B cell (primary cell): ENCODE measurements at regions not wholly inside any gene's neighbourhood (a gene's known extent, or its start where the extent isn't known, plus 50 kb on each side); places are given as distances from the start of the nearest gene placed in this dataset.
"Not testable (repeated sequence)": the region's sequence is repeated elsewhere in the genome, so short reads cannot be mapped to it uniquely, and the experiment has no call there.

Source experiments
- ATAC-seq: fragments of 200-7000 bp; cut with Tn5 transposase; one replicate; pipeline ENCODE4 v1.10.0; 2021; ENCODE audit warnings: low read depth, mild to moderate bottlenecking, moderate number of reproducible peaks, moderate library complexity
- CTCF ChIA-PET: fragments of 350-600 bp; sonication (Branson Sonifier 250); formaldehyde crosslinking; loops from one replicate; lab custom pipeline; 2021; ENCODE audit warnings: antibody characterized with exemption, inconsistent platforms; lab: Charles Lee
- POLR2A ChIA-PET: fragments of 350-600 bp; sonication (Branson Sonifier 250); formaldehyde crosslinking; loops from one replicate; lab custom pipeline; 2021; ENCODE audit warnings: antibody characterized with exemption; lab: Charles Lee
- DNase-seq: peaks from one replicate; pipeline ENCODE4 v3.0.0; 2013
- H2AFZ ChIP-seq: 2 replicates; pipeline ENCODE4 v1.6.1; 2012; ENCODE audit warnings: mild to moderate bottlenecking, low read depth, low read length; ENCODE audit not compliant: insufficient read depth, poor library complexity, severe bottlenecking
- H3K27ac ChIP-seq, 2 donors: 1 replicate in 1 of 2; 2 replicates in 1 of 2; pipeline ENCODE4 v1.5.1; 2012 to 2013; ENCODE audit warnings: low read length in 2 of 2, mild to moderate bottlenecking in 2 of 2, moderate library complexity in 1 of 2
- H3K27me3 ChIP-seq, 4 experiments: fragments of 200-600 bp in 1 of 4; sonication (generic) in 1 of 4; replicated peaks in 1 of 4; 1 replicate in 2 of 4; 2 replicates in 2 of 4; pipeline versions ENCODE4 v1.6.1 to v1.7.0; 2013 to 2016; ENCODE audit warnings: low read length in 3 of 4, mild to moderate bottlenecking in 2 of 4, mixed read lengths in 1 of 4, moderate library complexity in 1 of 4; ENCODE audit not compliant: insufficient read depth in 4 of 4, control insufficient read depth in 3 of 4; ENCODE audit errors: control extremely low read depth in 1 of 4
- H3K36me3 ChIP-seq, 2 experiments: replicated peaks in 1 of 2; 1 replicate in 1 of 2; 2 replicates in 1 of 2; pipeline versions ENCODE4 v1.6.1 to v1.7.1; 2013; ENCODE audit warnings: low read length in 1 of 2; ENCODE audit not compliant: insufficient read depth in 2 of 2, control insufficient read depth in 1 of 2; ENCODE audit errors: control extremely low read depth in 1 of 2, extremely low read depth in 1 of 2
- H3K4me1 ChIP-seq, 2 donors: fragments of 200-600 bp in 1 of 2; sonication (generic) in 1 of 2; 1 replicate in 1 of 2; 2 replicates in 1 of 2; pipeline versions ENCODE4 v1.5.1 to v1.6.1; 2013 to 2017; ENCODE audit warnings: low read length in 2 of 2; ENCODE audit not compliant: control insufficient read depth in 2 of 2, insufficient read depth in 2 of 2
- H3K4me2 ChIP-seq: replicated peaks from 2 replicates; pipeline ENCODE3; 2012; ENCODE audit warnings: mild to moderate bottlenecking, low read depth, low read length; ENCODE audit not compliant: poor library complexity, severe bottlenecking
- H3K4me3 ChIP-seq, 5 experiments: fragments of 200-600 bp in 1 of 5; sonication (generic) in 1 of 5; 1 replicate in 3 of 5; 2 replicates in 2 of 5; pipeline versions ENCODE4 v1.5.1 to v1.7.0; 2011 to 2016; ENCODE audit warnings: low read length in 4 of 5, mild to moderate bottlenecking in 4 of 5, low read depth in 2 of 5, control low read depth in 1 of 5, moderate library complexity in 1 of 5; ENCODE audit not compliant: insufficient read depth in 1 of 5; ENCODE audit errors: control extremely low read depth in 1 of 5, extremely low read depth in 1 of 5
- H3K79me2 ChIP-seq: fragments of 200-600 bp; sonication (generic); one replicate; pipeline ENCODE4 v1.6.0; 2016; ENCODE audit warnings: low read length; ENCODE audit not compliant: control insufficient read depth, insufficient read depth
- H3K9ac ChIP-seq: fragments of 200-600 bp; sonication (generic); 2 replicates; pipeline ENCODE4 v1.6.1; 2017; ENCODE audit warnings: mild to moderate bottlenecking, low read length, moderate library complexity
- H3K9me3 ChIP-seq, 3 donors: one replicate each; pipeline versions ENCODE4 v1.6.1 to v1.7.1; 2013; ENCODE audit warnings: low read length in 2 of 3; ENCODE audit not compliant: control insufficient read depth in 2 of 3, insufficient read depth in 1 of 3; ENCODE audit errors: control extremely low read depth in 1 of 3
- H4K20me1 ChIP-seq: 2 replicates; pipeline ENCODE4 v1.6.0; 2012; ENCODE audit warnings: mild to moderate bottlenecking, low read length; ENCODE audit not compliant: insufficient read depth, control insufficient read depth, poor library complexity, severe bottlenecking
- H3K27ac Mint-ChIP-seq: one replicate; pipeline ENCODE4 v1.8.0; 2021; ENCODE audit warnings: mixed read lengths
- H3K27me3 Mint-ChIP-seq: one replicate; pipeline ENCODE4 v1.8.0; 2021; ENCODE audit warnings: mixed read lengths
- H3K4me1 Mint-ChIP-seq: one replicate; pipeline ENCODE4 v1.8.0; 2021; ENCODE audit warnings: mixed read lengths
- H3K4me3 Mint-ChIP-seq: one replicate; pipeline ENCODE4 v1.8.0; 2021; ENCODE audit warnings: mixed read lengths
- H3K9me3 Mint-ChIP-seq: one replicate; pipeline ENCODE4 v1.8.0; 2022; ENCODE audit warnings: mixed read lengths; ENCODE audit not compliant: insufficient read depth
- EZH2 ChIP-seq: IDR thresholded peaks from 2 replicates; pipeline ENCODE4 v1.6.1; 2012; ENCODE audit warnings: borderline replicate concordance, low read depth, mild to moderate bottlenecking, moderate library complexity, low read length; ENCODE audit not compliant: insufficient read depth, poor library complexity, severe bottlenecking
- WGBS: methylation state at CpG from one replicate; pipeline ENCODE4 v1.1.5; 2013; ENCODE audit warnings: missing lambda C conversion rate; ENCODE audit not compliant: insufficient coverage; 5-methylcytosine and 5-hydroxymethylcytosine counted together
- intact Hi-C: fragments of 100-400 bp; cut with micrococcal nuclease; formaldehyde crosslinking; loops from one replicate; pipeline ENCODE4 v1.10.0; 2022
- TF ChIP-seq, protein P1 (sequence below): fragments of 200-600 bp; IDR thresholded peaks from one replicate; pipeline ENCODE4 v1.8.0; 2022; ENCODE audit warnings: antibody characterized with exemption, mild to moderate bottlenecking

DNA sequence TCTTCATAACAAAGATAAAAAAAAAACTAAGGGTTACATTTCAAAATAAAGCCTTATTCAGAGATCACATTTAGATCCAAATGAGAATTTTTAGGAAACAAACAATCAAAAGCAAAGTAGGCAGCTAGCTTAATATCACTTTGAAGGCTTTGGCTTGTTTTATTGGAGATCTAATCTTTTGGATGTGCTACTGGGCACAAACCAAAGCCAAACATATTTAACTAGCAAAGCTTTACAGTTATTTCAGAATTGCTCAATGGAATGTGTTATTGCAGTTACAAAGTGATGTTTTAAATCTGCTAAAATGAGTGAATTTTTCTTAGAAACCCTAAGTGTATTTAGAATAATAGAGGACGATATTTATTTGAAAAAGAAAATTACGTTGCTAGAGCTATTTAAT is 114.7 kb upstream of the KLHL1 start:
- intact Hi-C loops: no loop called here
- Histone ChIP-seq H4K20me1 (no peaks in the 10 kb centered on the region), H3K4me2 (no peak overlapping the region), H3K36me3 (no peaks in the 10 kb centered on the region), H3K27me3 (no peaks in the 10 kb centered on the region), H3K9me3 (peaks cover 0 to 3% (median 0%) of the 10 kb centered on the region in 3 donors), H2AFZ (no peak overlapping the region), H3K9ac (no peak overlapping the region), H3K27ac (no peak overlapping the region), H3K79me2 (no peaks in the 10 kb centered on the region), H3K4me3 (no peak overlapping the region), H3K4me1 (no peaks in the 10 kb centered on the region)
- Mint-ChIP-seq H3K4me3 (no peak overlapping the region), H3K27ac (no peak overlapping the region), H3K4me1 (no peaks in the 10 kb centered on the region), H3K27me3 (no peaks in the 10 kb centered on the region), H3K9me3 (peaks cover 2% of the 10 kb centered on the region)
- ChIA-PET CTCF (no interaction called here), POLR2A (no interaction called here)
- DNase-seq (no peak), ATAC-seq (no peak)
- TF ChIP-seq EZH2: no peak
- TF ChIP-seq, protein P1, sequence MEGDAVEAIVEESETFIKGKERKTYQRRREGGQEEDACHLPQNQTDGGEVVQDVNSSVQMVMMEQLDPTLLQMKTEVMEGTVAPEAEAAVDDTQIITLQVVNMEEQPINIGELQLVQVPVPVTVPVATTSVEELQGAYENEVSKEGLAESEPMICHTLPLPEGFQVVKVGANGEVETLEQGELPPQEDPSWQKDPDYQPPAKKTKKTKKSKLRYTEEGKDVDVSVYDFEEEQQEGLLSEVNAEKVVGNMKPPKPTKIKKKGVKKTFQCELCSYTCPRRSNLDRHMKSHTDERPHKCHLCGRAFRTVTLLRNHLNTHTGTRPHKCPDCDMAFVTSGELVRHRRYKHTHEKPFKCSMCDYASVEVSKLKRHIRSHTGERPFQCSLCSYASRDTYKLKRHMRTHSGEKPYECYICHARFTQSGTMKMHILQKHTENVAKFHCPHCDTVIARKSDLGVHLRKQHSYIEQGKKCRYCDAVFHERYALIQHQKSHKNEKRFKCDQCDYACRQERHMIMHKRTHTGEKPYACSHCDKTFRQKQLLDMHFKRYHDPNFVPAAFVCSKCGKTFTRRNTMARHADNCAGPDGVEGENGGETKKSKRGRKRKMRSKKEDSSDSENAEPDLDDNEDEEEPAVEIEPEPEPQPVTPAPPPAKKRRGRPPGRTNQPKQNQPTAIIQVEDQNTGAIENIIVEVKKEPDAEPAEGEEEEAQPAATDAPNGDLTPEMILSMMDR: no peak
- no CpG with 5 or more reads among the region's 2 CpGs for WGBS

- Histone ChIP-seq H2AFZ (no peak overlapping the region), H3K79me2 (no peaks in the 10 kb centered on the region), H3K9me3 (no peaks in the 10 kb centered on the region), H3K4me3 (no peak overlapping the region), H3K36me3 (no peaks in the 10 kb centered on the region), H3K27ac (no peak overlapping the region), H3K9ac (no peak overlapping the region), H3K4me2 (no peak overlapping the region), H3K4me1 (no peaks in the 10 kb centered on the region), H3K27me3 (no peaks in the 10 kb centered on the region), H4K20me1 (no peaks in the 10 kb centered on the region)
- Mint-ChIP-seq H3K9me3 (peaks cover 2% of the 10 kb centered on the region), H3K4me3 (no peak overlapping the region), H3K27me3 (no peaks in the 10 kb centered on the region), H3K4me1 (no peaks in the 10 kb centered on the region), H3K27ac (no peak overlapping the region)
- CTCF ChIA-PET: no interaction called here
- intact Hi-C loops: no loop called here
- ATAC-seq (no peak), DNase-seq (no peak)
- no peak for TF ChIP-seq EZH2
- TF ChIP-seq, protein P1: no peak
- POLR2A ChIA-PET: no interaction called here
- WGBS: no CpG with 5 or more reads among the region's 3 CpGs
Measured at GRCh38 chr13:70218618-70219017, 110.4 kb upstream of the KLHL1 start.

- CTCF ChIA-PET: not testable (repeated sequence)
Measured at GRCh38 chr13:70208968-70209367, 100.7 kb upstream of the KLHL1 start.

More at GRCh38 chr13:70208968-70209367, 100.7 kb upstream of the KLHL1 start:
- H3K27ac ChIP-seq, DNase-seq, H3K27me3 ChIP-seq, H3K4me1 ChIP-seq, H3K9me3 ChIP-seq, POLR2A ChIA-PET, H3K27me3 Mint-ChIP-seq, H3K79me2 ChIP-seq, H3K4me2 ChIP-seq, H3K4me3 Mint-ChIP-seq, H3K36me3 ChIP-seq, intact Hi-C loops, H3K9ac ChIP-seq, H3K4me1 Mint-ChIP-seq, H3K9me3 Mint-ChIP-seq, H3K4me3 ChIP-seq, H3K27ac Mint-ChIP-seq, ATAC-seq, H2AFZ ChIP-seq, H4K20me1 ChIP-seq: not testable (repeated sequence)
- whole genome bisulfite sequencing: 86% methylated on average over 7 of the region's 11 CpGs
